HepG2 (cell line): ENCODE measurements at regions not wholly inside any gene's neighbourhood (a gene's known extent, or its start where the extent isn't known, plus 50 kb on each side); places are given as distances from the start of the nearest gene placed in this dataset.

Experiments
- ATAC-seq: fragments of 200-7000 bp; cut with Tn5 transposase; 3 replicates; pipeline ENCODE4 v1.9.1; 2020; ENCODE audit warnings: mild to moderate bottlenecking, moderate library complexity
- BruUV-seq: library from RNA; stranded (reverse); fragments of 400-500 nt; replicated peaks from 2 replicates; lab custom pipeline; 2021; lab: Mats Ljungman, UMichigan
- CTCF ChIA-PET: fragments of 300-600 bp; formaldehyde crosslinking; extraction: SDS; loops from one replicate; lab custom pipeline; 2021; ENCODE audit warnings: low total read pairs, inconsistent platforms, low intra/inter-chr PET ratio; lab: Yijun Ruan, JAX
- POLR2A ChIA-PET: fragments of 350-600 bp; sonication (Branson Sonifier 250); formaldehyde crosslinking; loops from one replicate; lab custom pipeline; 2020; ENCODE audit warnings: antibody characterized with exemption, inconsistent platforms; lab: Yijun Ruan, JAX
- DNase-seq: peaks from one replicate; pipeline ENCODE4 v3.0.0-alpha.2; 2015; ENCODE audit warnings: low spot score
- FAIRE-seq: peaks from 3 replicates; lab custom pipeline; 2011; peaks lifted over from hg19 to GRCh38; lab: Jason Lieb, UNC
- H2AFZ ChIP-seq: one replicate; pipeline ENCODE4 v1.6.1; 2011; ENCODE audit warnings: low read length, inconsistent platforms
- H3K27ac ChIP-seq: fragments of 300-600 bp; 3 replicates; pipeline ENCODE4 v1.8.0; 2011; ENCODE audit warnings: mixed run types, mild to moderate bottlenecking, mixed read lengths, low read length, inconsistent platforms; ENCODE audit not compliant: insufficient read depth; ENCODE audit errors: extremely low read length
- H3K27me3 ChIP-seq, 2 experiments: fragments of 200-600 bp in 1 of 2; 2 replicates in 1 of 2; 3 replicates in 1 of 2; pipeline versions ENCODE4 v1.6.0 to v1.8.0; 2011; ENCODE audit warnings: low read length in 2 of 2, mild to moderate bottlenecking in 2 of 2, moderate library complexity in 2 of 2, inconsistent platforms in 1 of 2; ENCODE audit not compliant: insufficient read depth in 2 of 2, control insufficient read depth in 1 of 2
- H3K36me3 ChIP-seq, 2 experiments: fragments of 200-600 bp in 1 of 2; replicated peaks in 1 of 2; 2 replicates in 1 of 2; 3 replicates in 1 of 2; pipeline versions ENCODE4 v1.5.1 to v1.8.0; 2011; ENCODE audit warnings: low read length in 2 of 2, inconsistent platforms in 1 of 2; ENCODE audit not compliant: insufficient read depth in 2 of 2, control insufficient read depth in 1 of 2
- H3K4me1 ChIP-seq: 2 replicates; pipeline ENCODE4 v1.5.1; 2012; ENCODE audit warnings: low read length, inconsistent platforms; ENCODE audit not compliant: insufficient read depth
- H3K4me2 ChIP-seq: 2 replicates; pipeline ENCODE4 v1.6.0; 2011; ENCODE audit warnings: low read depth, low read length, inconsistent platforms
- H3K4me3 ChIP-seq, 3 experiments: fragments of 200-600 bp in 1 of 3; sonication (generic), shearing (Covaris generic) in 1 of 3; replicated peaks in 1 of 3; 2 replicates each; pipeline ENCODE4 v1.5.1; 2011 to 2016; ENCODE audit warnings: low read length in 3 of 3, inconsistent platforms in 2 of 3, low read depth in 2 of 3, mild to moderate bottlenecking in 2 of 3, control low read depth in 1 of 3, mixed read lengths in 1 of 3; ENCODE audit not compliant: insufficient read depth in 1 of 3
- H3K79me2 ChIP-seq: one replicate; pipeline ENCODE4 v1.6.1; 2011; ENCODE audit warnings: low read length, inconsistent platforms; ENCODE audit not compliant: insufficient read depth
- H3K9ac ChIP-seq: 2 replicates; pipeline ENCODE4 v1.6.0; 2011; ENCODE audit warnings: mild to moderate bottlenecking, low read depth, low read length, inconsistent platforms; ENCODE audit not compliant: insufficient read depth
- H3K9me3 ChIP-seq: 2 replicates; pipeline ENCODE4 v1.5.1; 2012; ENCODE audit warnings: mild to moderate bottlenecking, low read length
- H4K20me1 ChIP-seq: 2 replicates; pipeline ENCODE4 v1.6.0; 2011; ENCODE audit warnings: inconsistent platforms, mild to moderate bottlenecking, low read length, moderate library complexity; ENCODE audit not compliant: insufficient read depth
- DNMT1 ChIP-seq: sonication (generic); formaldehyde crosslinking; IDR thresholded peaks from 2 replicates; pipeline ENCODE4 v1.5.1; 2020; ENCODE audit warnings: mild to moderate bottlenecking, missing genetic modification reagents
- GTF2F1 ChIP-seq: fragments of 150-350 bp; IDR thresholded peaks from 2 replicates; pipeline ENCODE4 v1.6.1; 2014; ENCODE audit warnings: low read length
- HIVEP1 ChIP-seq: sonication (generic); formaldehyde crosslinking; IDR thresholded peaks from 2 replicates; pipeline ENCODE4 v1.4.0; 2020; ENCODE audit warnings: mild to moderate bottlenecking, missing genetic modification reagents
- ISL2 ChIP-seq: sonication (generic); formaldehyde crosslinking; IDR thresholded peaks from 2 replicates; pipeline ENCODE4 v1.5.0; 2020; ENCODE audit warnings: missing genetic modification reagents
- RFX1 ChIP-seq: fragments of 450-650 bp; IDR thresholded peaks from 2 replicates; pipeline ENCODE4 v1.6.1; 2017
- SOX5 ChIP-seq: IDR thresholded peaks from 2 replicates; pipeline ENCODE4 v1.6.1; 2016; ENCODE audit warnings: borderline replicate concordance
- SP2 ChIP-seq: sonication (generic); formaldehyde crosslinking; IDR thresholded peaks from 2 replicates; pipeline ENCODE4 v1.5.1; 2020; ENCODE audit warnings: mild to moderate bottlenecking, missing genetic modification reagents
- SSRP1 ChIP-seq: IDR thresholded peaks from 2 replicates; pipeline ENCODE4 v1.6.1; 2016; ENCODE audit warnings: control low read depth
- WIZ ChIP-seq: sonication (generic); formaldehyde crosslinking; IDR thresholded peaks from 2 replicates; pipeline ENCODE4 v1.5.1; 2020; ENCODE audit warnings: mild to moderate bottlenecking, missing genetic modification reagents
- ZFP37 ChIP-seq: sonication (generic); formaldehyde crosslinking; IDR thresholded peaks from 2 replicates; pipeline ENCODE4 v1.4.0; 2020; ENCODE audit warnings: missing genetic modification reagents, borderline replicate concordance
- ZNF780A ChIP-seq: sonication (generic); formaldehyde crosslinking; IDR thresholded peaks from 2 replicates; pipeline ENCODE4 v1.8.0; 2022; ENCODE audit warnings: mild to moderate bottlenecking, missing genetic modification reagents, moderate library complexity
- WGBS: methylation state at CpG from one replicate; pipeline ENCODE4 v1.1.6; 2017; ENCODE audit warnings: low lambda C conversion rate; 5-methylcytosine and 5-hydroxymethylcytosine counted together
- in situ Hi-C: cut with HindIII; loops from 2 replicates; pipeline ENCODE4 v1.10.0; 2017; ENCODE audit warnings: low pct_unique_long_range_greater_than_20kb; ENCODE audit not compliant: extremely low pct_ligation_motif_present
- intact Hi-C: fragments of 100-400 bp; cut with micrococcal nuclease; formaldehyde crosslinking; loops from one replicate; pipeline ENCODE4 v1.10.0; 2022; ENCODE audit not compliant: unreplicated experiment
- TF ChIP-seq, protein P1 (sequence below): sonication (generic); formaldehyde crosslinking; IDR thresholded peaks from 2 replicates; pipeline ENCODE4 v1.5.0; 2020; ENCODE audit warnings: missing genetic modification reagents
- TF ChIP-seq, protein P2 (sequence below): sonication (generic); formaldehyde crosslinking; IDR thresholded peaks from 2 replicates; pipeline ENCODE4 v1.4.0; 2020; ENCODE audit warnings: missing genetic modification reagents, borderline replicate concordance

DNA sequence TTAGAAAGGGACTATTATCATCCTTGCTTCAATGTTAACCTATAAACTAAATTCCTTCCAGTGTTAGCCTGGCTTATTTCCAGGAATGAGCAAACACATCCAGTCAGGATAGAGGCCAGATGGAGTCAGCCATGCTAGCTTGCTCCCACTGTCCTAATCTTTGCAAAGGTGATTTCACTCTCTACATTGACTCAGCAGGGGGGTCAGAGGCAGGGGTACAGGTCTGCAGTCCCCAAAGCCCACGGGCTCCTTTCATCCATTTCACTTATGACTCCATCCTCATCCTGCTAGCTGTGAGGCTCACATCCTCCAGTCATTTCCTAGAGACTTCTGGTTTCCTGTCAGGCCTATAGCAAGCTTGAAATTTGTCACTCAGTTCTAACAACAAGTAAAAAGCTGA lies 63.4 kb upstream of the CEACAM8 start:
- no peak overlapping the region for H3K4me2 ChIP-seq
- ChIA-PET POLR2A (no interaction called here), CTCF (no interaction called here)
- intact Hi-C loops, result no loop called here
- FAIRE-seq, result no peak
- H3K4me1 ChIP-seq, result no peaks in the 10 kb centered on the region
- no peaks in the 10 kb centered on the region for H3K36me3 ChIP-seq
- in situ Hi-C loops, result no loop called here
- H3K9me3 ChIP-seq, result no peaks in the 10 kb centered on the region
- H3K79me2 ChIP-seq, result no peaks in the 10 kb centered on the region
- no peaks in the 10 kb centered on the region for H4K20me1 ChIP-seq
- no peak for DNase-seq
- H2AFZ ChIP-seq, result no peak overlapping the region
- H3K4me3 ChIP-seq, result no peak overlapping the region
- no peak overlapping the region for H3K27ac ChIP-seq
- 0% methylated on average over 1 of the region's 1 CpG for WGBS
- H3K27me3 ChIP-seq, result no peaks in the 10 kb centered on the region
- BruUV-seq, result no TSS peak
- H3K9ac ChIP-seq, result no peak overlapping the region
- ATAC-seq, result no peak
- TF ChIP-seq ZFP37 (no peak), RFX1 (no peak)

DNA sequence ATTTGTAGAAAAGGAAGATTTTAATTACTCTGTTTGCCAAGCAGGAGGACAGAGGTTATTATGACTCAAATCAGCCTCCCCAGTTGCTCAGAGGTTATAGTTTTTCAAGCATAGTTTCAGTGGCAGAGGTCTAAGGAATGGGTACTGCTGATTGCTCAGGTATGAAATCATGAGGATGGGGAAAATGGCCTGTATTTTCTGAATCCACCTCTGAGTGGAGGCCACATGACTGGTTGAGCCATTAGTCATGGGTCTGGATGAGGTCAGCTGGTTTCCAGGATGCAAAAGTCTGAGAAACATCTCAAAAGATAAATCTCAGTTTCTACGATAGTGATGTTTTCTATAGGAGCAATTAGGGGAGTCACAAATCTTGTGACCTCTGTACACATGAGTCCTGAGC lies 62.8 kb upstream of the CEACAM8 start:
- no TSS peak for BruUV-seq
- H3K36me3 ChIP-seq, result no peaks in the 10 kb centered on the region
- H4K20me1 ChIP-seq, result no peaks in the 10 kb centered on the region
- no peak overlapping the region for H3K4me3 ChIP-seq
- H3K27me3 ChIP-seq, result no peaks in the 10 kb centered on the region
- ATAC-seq, result no peak
- in situ Hi-C loops (no loop called here), intact Hi-C loops (no loop called here)
- H3K27ac ChIP-seq, result no peak overlapping the region
- no peaks in the 10 kb centered on the region for H3K4me1 ChIP-seq
- POLR2A ChIA-PET, result no interaction called here
- H3K4me2 ChIP-seq, result no peak overlapping the region
- DNase-seq, result no peak
- TF ChIP-seq ISL2 (CRISPR knock-in tag) (no peak), HIVEP1 (CRISPR knock-in tag) (no peak), GTF2F1 (no peak), DNMT1 (CRISPR knock-in tag) (no peak), SP2 (CRISPR knock-in tag) (no peak), WIZ (CRISPR knock-in tag) (no peak), ZNF780A (no peak), SOX5 (CRISPR knock-in tag) (no peak), SSRP1 (CRISPR knock-in tag) (no peak)
- TF ChIP-seq, protein P1, sequence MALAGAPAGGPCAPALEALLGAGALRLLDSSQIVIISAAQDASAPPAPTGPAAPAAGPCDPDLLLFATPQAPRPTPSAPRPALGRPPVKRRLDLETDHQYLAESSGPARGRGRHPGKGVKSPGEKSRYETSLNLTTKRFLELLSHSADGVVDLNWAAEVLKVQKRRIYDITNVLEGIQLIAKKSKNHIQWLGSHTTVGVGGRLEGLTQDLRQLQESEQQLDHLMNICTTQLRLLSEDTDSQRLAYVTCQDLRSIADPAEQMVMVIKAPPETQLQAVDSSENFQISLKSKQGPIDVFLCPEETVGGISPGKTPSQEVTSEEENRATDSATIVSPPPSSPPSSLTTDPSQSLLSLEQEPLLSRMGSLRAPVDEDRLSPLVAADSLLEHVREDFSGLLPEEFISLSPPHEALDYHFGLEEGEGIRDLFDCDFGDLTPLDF (CRISPR knock-in tag), result no peak
- TF ChIP-seq, protein P2, sequence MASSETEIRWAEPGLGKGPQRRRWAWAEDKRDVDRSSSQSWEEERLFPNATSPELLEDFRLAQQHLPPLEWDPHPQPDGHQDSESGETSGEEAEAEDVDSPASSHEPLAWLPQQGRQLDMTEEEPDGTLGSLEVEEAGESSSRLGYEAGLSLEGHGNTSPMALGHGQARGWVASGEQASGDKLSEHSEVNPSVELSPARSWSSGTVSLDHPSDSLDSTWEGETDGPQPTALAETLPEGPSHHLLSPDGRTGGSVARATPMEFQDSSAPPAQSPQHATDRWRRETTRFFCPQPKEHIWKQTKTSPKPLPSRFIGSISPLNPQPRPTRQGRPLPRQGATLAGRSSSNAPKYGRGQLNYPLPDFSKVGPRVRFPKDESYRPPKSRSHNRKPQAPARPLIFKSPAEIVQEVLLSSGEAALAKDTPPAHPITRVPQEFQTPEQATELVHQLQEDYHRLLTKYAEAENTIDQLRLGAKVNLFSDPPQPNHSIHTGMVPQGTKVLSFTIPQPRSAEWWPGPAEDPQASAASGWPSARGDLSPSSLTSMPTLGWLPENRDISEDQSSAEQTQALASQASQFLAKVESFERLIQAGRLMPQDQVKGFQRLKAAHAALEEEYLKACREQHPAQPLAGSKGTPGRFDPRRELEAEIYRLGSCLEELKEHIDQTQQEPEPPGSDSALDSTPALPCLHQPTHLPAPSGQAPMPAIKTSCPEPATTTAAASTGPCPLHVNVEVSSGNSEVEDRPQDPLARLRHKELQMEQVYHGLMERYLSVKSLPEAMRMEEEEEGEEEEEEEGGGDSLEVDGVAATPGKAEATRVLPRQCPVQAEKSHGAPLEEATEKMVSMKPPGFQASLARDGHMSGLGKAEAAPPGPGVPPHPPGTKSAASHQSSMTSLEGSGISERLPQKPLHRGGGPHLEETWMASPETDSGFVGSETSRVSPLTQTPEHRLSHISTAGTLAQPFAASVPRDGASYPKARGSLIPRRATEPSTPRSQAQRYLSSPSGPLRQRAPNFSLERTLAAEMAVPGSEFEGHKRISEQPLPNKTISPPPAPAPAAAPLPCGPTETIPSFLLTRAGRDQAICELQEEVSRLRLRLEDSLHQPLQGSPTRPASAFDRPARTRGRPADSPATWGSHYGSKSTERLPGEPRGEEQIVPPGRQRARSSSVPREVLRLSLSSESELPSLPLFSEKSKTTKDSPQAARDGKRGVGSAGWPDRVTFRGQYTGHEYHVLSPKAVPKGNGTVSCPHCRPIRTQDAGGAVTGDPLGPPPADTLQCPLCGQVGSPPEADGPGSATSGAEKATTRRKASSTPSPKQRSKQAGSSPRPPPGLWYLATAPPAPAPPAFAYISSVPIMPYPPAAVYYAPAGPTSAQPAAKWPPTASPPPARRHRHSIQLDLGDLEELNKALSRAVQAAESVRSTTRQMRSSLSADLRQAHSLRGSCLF (CRISPR knock-in tag), result no peak
- TF ChIP-seq, all 625 proteins: peak for 0
- no peak overlapping the region for H2AFZ ChIP-seq
- CTCF ChIA-PET, result no interaction called here
- H3K9me3 ChIP-seq, result no peaks in the 10 kb centered on the region
- WGBS, result 13% methylated on average over 1 of the region's 1 CpG
- H3K79me2 ChIP-seq, result no peaks in the 10 kb centered on the region
- no peak overlapping the region for H3K9ac ChIP-seq
- FAIRE-seq, result no peak
